HL-60 (cell line): ENCODE measurements at regions not wholly inside any gene's neighbourhood (a gene's known extent, or its start where the extent isn't known, plus 50 kb on each side); places are given as distances from the start of the nearest gene placed in this dataset.
"Not testable (repeated sequence)": the region's sequence is repeated elsewhere in the genome, so short reads cannot be mapped to it uniquely, and the experiment has no call there.

ENCODE experiments used
- DNase-seq, 2 experiments: peaks; one replicate each; pipeline ENCODE4 v3.0.0-alpha.2; 2010 to 2020; ENCODE audit warnings: low read depth in 1 of 2, low spot score in 1 of 2
- H3K27ac ChIP-seq: fragments of 250-450 bp; sonication (Bioruptor Pico); replicated peaks from 2 replicates; pipeline ENCODE4 v1.5.1; 2020; ENCODE audit warnings: mild to moderate bottlenecking, moderate library complexity
- H3K27me3 ChIP-seq: fragments of 250-450 bp; sonication (Bioruptor Pico); 2 replicates; pipeline ENCODE4 v1.5.1; 2021; ENCODE audit warnings: mild to moderate bottlenecking, moderate library complexity; ENCODE audit not compliant: insufficient read depth, poor library complexity, severe bottlenecking
- H3K4me3 ChIP-seq: replicated peaks from 2 replicates; pipeline ENCODE4 v1.5.1; 2011; ENCODE audit warnings: mild to moderate bottlenecking, control low read depth, low read length; ENCODE audit not compliant: insufficient read depth
- CTCF ChIP-seq: IDR thresholded peaks from one replicate; pipeline ENCODE4 v1.5.1; 2011; ENCODE audit warnings: low read length, control low read depth, inconsistent platforms; ENCODE audit not compliant: insufficient read depth
- GABPA ChIP-seq: IDR thresholded peaks from 2 replicates; pipeline ENCODE4 v1.6.1; 2012; ENCODE audit warnings: low read depth
- POLR2AphosphoS5 ChIP-seq: IDR thresholded peaks from 2 replicates; pipeline ENCODE4 v1.6.1; 2012; ENCODE audit warnings: low read depth
- REST ChIP-seq: IDR thresholded peaks from 2 replicates; pipeline ENCODE4 v1.6.1; 2012; ENCODE audit warnings: low read depth; ENCODE audit not compliant: insufficient replicate concordance
- SPI1 ChIP-seq: IDR thresholded peaks from 2 replicates; pipeline ENCODE4 v1.6.1; 2012; ENCODE audit warnings: low read depth, mild to moderate bottlenecking, borderline replicate concordance

GRCh38 chr12:38424436-38424835 lies 107.9 kb downstream of the ALG10B start:
- Histone ChIP-seq H3K4me3 (no peak overlapping the region), H3K27ac (no peak overlapping the region), H3K27me3 (no peaks in the 10 kb centered on the region)
- no peak for TF ChIP-seq GABPA
- no peak for DNase-seq

- Histone ChIP-seq H3K27me3 (no peaks in the 10 kb centered on the region), H3K27ac (no peak overlapping the region), H3K4me3 (no peak overlapping the region)
- no peak for DNase-seq
- no peak for TF ChIP-seq SPI1
- no peak for TF ChIP-seq GABPA
- no peak for TF ChIP-seq REST
These were observed 110.9 kb downstream of the ALG10B start for GRCh38 chr12:38427442-38427841.

- no peak overlapping the region for H3K27ac ChIP-seq
- H3K27me3 ChIP-seq: no peaks in the 10 kb centered on the region
- TF ChIP-seq POLR2AphosphoS5 (no peak), GABPA (no peak), CTCF (no peak), REST (no peak), SPI1 (no peak)
- no peak overlapping the region for H3K4me3 ChIP-seq
- DNase-seq: no peak
These were observed 115.3 kb downstream of the ALG10B start for GRCh38 chr12:38431921-38432320.

GRCh38 chr12:38441871-38442281 lies 125.3 kb downstream of the ALG10B start:
- not testable (repeated sequence) for H3K4me3 ChIP-seq, H3K27ac ChIP-seq, DNase-seq, H3K27me3 ChIP-seq

- Histone ChIP-seq H3K4me3 (no peak overlapping the region), H3K27me3 (no peaks in the 10 kb centered on the region), H3K27ac (no peak overlapping the region)
- DNase-seq: no peak
- TF ChIP-seq CTCF: no peak
- TF ChIP-seq GABPA: no peak
- no peak for TF ChIP-seq POLR2AphosphoS5
- no peak for TF ChIP-seq SPI1
- no peak for TF ChIP-seq REST
These were observed 128.5 kb downstream of the ALG10B start for GRCh38 chr12:38445040-38445439.
